ENCODE measurements at regions not wholly inside any gene's neighbourhood (a gene's known extent, or its start where the extent isn't known, plus 50 kb on each side); places are given as distances from the start of the nearest gene placed in this dataset.

- TF ChIP-seq POLR2AphosphoS5 (IDR thresholded peaks at IDR 0.05; ENCODE audit: low read depth, low read length) (no peak), POLR2A (IDR thresholded peaks at IDR 0.05; ENCODE audit: low read depth, low read length) (no peak), TAF1 (IDR thresholded peaks at IDR 0.05; ENCODE audit: borderline replicate concordance, low read depth, low read length) (no peak)
These were observed 1336.0 kb upstream of the CELF2 start for GRCh38 chr10:9681655-9682054.
